GM21367 (cell line): ENCODE measurements at regions not wholly inside any gene's neighbourhood (a gene's known extent, or its start where the extent isn't known, plus 50 kb on each side); places are given as distances from the start of the nearest gene placed in this dataset.

ENCODE experiments used
- ATAC-seq: cut with Tn5 transposase; IDR thresholded peaks from one replicate; pipeline ENCODE4 v1.9.1; 2021; ENCODE audit not compliant: unreplicated experiment

DNA sequence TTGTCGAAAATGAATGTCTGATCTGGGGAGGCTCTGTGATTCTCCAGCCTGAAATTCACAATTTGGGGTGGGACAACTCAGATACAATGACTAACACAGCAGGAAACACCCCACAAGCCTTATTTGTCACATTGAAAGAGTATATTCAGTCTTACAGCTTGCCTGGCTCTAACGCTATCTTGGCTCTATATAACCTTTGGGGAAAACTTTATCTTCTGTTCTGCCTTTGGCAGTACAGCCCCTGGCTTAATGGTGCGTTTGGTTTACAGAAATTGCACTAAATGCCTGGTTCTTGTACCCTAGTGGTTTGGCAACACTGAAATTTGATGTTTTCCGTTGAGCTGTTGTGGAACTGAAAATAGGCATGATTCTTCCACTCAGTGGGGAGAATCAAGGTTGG lies 178.1 kb upstream of the VEGFC start:
- no peak for ATAC-seq

DNA sequence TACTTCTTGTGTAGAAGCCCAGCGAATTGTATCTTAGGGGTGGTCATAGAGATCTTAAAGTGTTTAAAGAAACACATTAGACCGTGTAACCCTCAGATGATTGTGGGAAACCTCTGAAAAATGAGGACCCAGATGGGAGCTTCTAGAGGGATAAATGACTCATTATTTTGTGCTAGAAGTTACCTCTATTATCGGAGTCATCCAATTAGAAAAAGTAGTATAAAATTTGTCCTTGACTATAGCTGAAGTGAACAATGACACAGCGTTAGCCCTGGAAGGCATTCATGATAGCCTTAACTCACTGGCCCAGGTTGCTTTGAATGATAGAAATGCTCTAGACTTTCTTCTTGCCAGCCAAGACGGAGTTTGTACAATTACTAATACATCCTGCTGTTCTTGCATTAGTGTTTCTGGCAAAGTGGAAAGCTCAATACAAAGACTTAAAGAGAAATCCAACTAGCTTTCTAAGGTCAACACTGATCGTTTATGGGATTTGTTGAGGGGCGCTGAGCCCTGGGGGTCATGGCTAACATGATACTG lies 178.9 kb upstream of the VEGFC start:
- no peak for ATAC-seq

DNA sequence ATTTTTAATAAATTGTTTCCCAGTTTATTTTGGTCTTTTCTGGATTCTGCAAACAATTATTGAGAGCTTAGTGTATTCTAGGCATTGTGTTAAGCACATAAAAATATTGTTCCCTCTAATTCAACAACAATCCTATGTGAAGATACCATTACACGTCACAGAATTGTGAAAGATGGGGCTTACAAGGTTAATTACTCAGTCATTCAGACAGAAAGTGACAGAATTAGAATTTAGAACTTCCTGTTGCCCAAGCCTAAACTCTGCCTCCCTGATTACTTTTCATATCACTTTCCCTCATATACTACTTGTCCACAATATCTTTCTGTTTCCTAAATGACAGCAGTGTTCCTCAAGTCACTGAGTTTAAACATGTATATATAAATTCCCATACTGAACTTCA lies 186.7 kb upstream of the VEGFC start:
- no peak for ATAC-seq

DNA sequence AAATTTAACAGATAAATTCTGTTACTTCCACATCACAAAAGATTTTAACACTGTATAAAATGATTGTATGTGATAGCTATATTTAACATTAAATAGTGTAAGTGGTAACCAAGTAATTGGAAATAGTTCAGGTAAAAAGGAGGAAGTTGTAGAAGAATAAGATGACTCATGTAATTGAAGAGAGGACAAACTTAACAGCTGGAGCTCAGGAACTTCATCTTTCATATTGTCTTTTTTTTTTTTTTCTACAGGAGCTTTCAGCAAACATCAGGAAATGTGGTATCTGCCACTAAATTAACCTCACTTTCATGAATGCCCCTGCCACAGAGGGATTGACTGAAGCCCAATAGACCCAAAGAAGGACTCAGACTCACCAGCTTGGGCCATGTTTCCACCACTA lies 188.4 kb upstream of the VEGFC start:
- ATAC-seq: no peak

DNA sequence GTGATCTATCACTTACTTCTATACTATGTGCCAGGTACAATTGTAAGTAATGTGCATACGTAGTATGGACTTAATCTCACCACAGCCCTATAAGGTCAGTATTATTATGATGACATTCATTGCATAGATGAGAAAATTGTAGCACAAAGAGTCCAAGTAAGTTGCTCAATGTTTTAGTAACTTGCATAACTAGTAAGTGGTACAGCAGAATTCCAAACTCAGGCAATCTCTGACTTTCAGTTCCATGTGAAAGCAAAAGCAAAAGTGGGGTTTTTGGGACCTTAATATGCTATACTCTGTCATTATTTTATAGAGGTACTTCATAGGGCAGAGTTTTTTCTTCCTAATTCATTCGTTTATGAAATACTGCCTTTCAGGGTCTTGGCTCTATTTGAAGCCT lies 188.8 kb upstream of the VEGFC start:
- no peak for ATAC-seq

DNA sequence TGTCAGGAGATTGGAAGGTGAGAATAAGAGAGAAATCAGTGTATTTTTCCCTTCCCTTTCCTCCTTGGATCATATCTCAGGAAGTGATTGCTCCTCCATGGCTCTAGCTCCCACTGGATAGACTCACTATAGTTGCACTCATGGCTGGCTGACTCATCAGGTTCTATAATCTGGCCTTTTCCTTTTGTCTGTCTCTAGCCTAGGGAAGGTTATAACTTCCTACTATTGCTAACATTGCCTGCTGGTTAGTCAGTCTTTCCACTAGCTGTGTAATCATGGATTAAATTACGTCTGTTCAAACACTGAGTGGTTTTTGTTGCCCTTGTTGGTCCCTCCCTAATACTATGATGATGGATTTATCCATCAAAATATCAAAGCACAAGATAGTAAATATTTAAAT lies 195.5 kb upstream of the VEGFC start:
- ATAC-seq: no peak

DNA sequence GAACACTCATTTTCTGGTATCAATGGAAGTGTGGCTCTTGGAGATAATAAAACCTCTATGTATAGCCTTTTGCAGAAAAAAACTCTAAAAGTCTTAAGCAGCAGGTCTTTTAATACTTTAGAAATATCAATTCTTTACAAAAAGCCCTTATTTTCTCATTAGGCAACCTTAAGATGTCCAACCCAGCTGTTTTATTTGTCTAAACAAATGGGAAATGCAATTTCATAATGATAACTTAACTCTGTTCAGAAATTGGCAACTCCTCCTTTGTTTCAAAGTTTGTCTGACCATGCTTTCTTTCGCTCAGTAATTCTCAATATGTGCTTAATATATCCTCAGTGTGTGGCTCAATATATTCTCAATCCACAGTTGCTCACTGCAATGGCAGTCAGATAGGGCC lies 196.5 kb upstream of the VEGFC start:
- no peak for ATAC-seq

DNA sequence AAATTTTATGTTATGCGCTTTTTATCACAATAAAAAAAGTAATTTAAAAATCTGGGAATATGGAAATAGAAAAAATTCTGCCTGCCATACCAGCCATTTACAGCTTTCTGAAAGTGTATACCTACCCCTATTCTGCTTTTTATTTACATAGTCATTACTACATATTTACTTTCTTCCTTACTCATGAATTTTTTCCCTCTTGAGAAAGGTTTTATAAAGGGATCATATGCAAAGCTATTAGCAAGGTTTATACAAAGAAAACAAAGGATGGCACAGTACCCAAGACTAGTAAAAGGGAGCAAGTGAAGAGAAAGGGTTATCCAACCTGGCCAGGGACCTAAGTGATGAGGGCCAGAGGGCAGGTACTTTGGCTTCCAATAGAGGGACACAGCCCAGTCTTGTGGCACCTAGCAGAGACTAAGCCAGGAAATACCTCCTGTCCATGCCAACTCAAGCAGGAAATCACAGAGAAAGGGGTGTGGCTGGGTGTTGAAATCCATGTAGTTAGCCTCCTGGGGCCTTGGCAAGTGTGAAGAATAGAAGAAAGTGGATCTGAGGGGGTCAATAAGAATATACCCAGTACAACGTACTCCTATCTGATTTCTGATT lies 207.3 kb upstream of the VEGFC start:
- no peak for ATAC-seq

DNA sequence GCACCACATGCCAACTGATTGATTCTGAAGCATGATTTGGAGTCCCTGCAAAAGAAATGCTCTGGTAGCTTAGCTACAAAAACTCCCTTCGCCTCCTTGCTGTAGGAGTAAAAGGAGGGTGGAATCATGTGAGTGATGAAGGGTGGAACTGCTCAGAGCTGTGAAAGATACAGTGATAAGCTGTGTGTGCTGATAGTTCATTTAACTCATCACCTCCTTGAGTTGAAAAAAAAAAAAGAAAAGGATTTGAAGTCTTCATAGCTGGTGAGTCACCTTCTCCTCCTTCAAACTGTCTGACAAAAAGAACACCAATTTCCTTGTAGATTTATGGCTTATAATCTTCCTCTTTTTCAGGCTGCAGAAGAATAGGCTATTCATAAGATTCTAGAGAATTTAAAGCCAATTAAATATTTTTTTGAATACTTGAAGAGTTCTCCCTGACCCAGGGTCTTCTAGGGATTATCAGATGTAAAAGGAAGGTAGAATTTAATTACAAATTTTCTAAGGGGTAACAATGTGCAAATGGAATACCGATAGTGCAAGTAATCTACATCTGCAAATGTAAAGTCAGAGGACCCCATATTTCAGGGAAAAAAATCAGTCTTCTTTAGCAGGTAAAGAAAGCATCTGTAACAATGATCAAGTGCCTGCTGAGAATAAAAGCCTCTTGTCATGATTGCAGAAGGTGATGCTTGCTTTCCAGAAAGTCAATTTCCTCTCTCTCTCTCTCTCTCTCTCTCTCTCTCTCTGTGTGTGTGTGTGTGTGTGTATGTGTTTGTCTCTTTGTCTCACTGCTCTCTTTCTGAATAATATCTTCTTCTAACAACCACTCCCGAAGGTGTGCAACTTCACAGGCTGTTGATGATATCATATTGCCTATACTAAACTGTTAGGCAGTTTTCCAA lies 208.8 kb upstream of the VEGFC start:
- ATAC-seq: no peak

DNA sequence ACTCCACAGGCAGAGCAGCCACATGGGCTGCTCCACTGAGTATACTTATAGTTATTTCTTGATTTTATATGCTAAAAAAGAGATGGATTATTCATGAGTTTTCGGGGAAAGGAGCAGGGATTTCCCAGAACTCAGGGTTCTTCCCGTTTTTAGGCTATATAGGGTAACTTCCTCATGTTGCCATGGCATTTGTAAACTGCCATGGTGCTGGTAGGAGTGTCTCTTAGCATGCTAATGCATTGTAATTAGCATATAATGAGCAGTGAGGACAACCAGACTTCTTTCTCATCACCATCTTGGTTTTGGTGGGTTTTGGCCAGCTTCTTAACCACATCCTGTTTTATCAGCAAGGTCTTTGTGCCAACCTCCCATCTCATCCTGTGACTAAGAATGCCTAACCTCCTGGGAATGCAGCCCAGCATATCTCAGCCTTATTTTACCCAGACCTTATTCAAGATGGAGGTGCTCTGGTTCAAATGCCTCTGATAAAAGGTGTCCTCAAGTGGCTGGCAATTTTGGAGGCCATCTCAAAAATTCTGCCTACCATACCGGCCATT lies 213.0 kb upstream of the VEGFC start:
- no peak for ATAC-seq

DNA sequence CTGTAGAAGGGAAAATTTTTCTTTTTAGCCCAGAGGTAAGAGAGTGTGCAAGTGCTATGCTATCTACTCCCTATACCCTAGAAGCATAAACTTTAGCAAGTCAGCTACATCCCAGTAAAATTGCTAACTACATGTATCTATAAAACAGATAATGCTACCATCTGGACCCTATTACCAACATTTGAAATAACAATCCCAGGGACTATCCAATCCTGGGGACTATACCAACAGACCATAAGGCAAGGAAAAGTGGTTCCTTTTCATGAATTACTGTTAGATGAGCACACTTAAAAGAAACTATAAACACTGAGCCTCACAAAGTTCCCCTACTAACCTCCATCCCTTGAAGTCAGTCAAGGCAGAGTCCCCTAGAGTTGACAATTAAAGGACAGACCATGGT lies 213.6 kb upstream of the VEGFC start:
- ATAC-seq: no peak

DNA sequence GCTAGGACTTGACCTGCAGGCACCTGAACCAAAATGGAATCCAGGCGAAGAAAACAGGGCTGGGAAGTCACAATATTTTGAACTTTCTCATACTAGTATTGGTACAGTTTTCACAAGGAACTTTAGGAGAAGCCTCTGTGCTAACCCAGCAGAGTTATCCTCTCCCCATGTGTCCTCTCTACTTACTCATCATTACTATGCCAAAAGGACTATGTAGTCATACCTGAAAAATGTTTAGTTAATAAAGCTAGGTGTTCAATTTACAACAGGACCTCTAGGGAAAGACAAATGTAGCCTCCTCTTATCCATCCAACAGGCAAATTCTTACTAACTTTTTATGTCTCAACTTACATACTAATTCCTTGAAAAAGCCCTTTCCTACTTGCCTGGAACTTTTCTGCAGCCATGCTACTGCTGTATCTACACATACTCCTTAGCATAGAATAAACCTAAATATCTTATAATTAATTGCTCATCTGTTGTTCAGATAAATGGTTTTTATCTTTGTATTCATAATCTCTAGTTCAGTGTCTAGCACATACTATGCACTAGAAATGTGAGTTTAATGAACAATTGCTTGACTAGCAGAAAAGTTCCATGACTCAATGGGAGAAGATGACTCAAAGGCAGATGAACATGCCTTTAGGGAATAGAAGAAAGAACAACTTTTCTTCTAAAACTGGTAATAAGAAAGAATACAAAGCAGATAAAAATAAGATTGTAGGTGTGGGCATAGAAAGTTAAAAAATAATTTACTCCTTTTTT lies 215.5 kb upstream of the VEGFC start:
- ATAC-seq: no peak

DNA sequence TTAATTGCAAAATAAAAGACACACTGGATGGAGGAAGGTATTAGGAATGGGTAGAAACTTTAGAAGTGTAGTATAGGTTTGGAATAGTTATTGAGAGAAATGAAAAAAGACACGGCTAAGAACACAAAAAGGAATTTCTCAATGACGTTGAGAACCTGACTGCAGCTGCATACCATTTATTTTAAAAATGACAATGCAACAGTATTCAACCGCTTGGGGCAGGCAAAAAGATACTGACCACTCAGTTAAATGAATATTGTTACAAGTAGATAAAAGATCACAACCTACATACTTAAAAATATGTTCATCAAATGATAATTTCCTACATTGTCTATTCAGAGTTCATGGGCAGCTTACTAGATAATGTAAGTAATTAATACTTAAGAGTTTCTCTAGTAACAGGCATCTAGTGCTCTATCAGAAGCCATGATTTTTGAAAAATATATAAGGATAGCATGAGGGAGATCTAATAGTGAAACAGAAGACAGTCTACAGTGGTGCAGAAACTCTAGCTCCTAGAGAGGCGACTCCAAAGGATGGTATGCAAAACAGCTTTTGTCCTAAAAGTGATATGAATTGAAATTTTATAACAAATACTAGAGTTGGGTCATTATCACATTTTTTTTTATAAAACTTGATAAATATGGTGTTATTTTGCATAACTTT lies 216.2 kb upstream of the VEGFC start:
- ATAC-seq: no peak

DNA sequence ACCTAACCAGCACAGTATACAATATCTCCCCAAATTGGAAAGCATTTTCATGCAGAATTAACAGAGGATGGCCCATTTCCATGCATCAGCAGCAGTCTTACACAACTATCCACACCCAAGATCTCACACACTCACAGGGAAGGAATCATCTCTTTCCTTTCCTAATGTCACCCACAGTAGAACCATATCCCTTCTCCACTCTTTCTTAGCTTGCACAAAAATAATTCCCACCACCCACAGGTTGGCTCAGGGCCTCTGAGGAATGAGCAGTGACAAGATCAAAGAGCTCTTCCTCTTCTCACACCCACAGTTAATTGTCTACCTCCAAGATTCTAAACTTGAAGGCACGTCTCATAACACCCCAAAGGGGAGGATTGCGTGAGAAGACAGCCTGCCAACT lies 217.7 kb upstream of the VEGFC start:
- no peak for ATAC-seq

DNA sequence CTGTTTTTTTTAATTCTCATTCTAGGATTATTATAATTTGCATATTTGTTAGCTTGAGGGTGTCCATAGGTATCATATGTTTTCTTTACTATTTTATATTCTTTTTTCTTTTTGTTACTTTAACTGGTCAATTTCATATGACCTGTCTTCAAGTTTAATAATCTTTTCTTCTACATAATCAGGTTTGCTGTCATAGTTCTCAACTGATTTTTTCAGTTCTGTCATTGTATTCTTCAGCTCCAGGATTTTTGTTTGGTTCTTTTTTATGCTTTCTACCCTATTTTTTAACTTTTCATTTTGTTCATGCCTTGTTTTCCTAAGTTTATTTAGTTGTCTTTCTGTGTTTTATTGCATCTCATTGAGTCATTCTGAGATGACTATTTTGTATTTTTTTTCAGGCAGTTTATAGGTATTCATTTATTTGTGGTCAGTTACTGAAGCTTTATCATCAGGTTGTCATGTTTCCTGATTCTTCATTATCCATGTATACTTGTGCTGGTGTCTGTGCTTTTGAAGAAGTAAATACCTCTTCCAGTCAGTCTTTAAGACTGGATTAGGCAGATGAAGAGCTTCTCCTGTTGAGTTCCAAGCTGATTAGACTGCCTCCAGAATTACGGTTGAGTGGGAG lies 220.3 kb upstream of the VEGFC start:
- ATAC-seq: no peak

DNA sequence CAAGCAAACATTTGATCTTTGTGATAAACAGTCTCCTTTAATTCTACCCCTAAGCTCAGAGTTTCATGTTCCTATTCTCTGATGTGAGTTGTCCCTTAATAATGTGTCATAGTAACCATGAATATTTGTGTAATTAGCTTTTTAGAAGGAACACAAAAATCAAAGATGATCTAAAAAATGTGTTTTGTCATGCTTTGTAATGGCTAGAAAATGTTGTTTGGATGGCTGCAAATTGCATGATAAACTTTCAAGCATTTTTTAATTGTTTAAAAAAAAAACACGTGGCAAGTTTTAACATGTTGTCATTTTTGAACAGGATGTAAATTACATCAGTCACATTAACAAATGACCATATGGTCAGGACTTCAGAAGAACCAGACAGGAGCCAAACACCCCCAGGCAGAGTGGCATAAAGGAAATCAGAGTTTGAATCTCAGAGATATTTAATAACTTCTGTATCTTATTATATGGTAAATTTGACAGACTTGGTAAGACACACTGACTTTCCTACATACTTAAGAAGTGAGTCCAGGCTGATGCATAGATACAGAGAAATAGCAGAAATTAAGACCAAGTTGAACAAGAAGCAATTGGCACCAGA lies 223.9 kb upstream of the VEGFC start:
- no peak for ATAC-seq

DNA sequence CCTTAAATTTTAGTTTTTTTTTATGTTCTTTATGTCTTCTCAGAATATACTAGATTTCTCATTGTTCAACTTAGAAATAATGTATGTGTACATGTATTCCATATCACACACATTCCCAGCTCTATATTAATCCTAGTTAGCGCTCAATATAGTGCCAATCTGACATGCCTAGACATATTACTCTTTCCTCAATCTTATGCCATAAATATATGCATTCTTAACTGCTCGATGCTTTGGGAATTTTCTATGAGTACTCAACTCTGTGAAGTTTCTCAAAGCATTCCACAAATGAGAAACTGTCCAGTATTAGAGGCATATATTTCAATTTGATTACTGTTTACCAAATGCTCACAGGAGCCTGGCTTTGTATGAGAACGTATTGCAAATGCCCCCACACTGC lies 231.2 kb upstream of the VEGFC start:
- ATAC-seq: no peak

DNA sequence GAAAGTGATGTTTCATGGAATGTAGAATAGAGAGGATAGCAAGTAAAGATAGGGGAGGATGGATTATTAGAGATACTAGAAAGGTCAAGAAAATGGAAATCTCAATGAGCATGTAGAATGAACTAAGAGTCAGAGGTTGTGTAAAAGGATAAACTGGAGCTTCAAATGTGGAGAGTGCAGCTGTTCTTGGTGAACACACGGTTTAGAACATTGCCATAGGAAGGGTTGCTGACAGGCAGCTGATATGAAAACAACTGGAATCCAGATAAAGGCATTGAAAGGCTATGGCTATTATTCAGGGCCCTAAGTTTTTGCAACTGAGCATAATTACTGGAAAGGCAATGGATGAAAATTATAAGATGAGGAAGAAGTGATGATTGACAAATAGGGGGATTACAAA lies 239.6 kb upstream of the VEGFC start:
- ATAC-seq: no peak

DNA sequence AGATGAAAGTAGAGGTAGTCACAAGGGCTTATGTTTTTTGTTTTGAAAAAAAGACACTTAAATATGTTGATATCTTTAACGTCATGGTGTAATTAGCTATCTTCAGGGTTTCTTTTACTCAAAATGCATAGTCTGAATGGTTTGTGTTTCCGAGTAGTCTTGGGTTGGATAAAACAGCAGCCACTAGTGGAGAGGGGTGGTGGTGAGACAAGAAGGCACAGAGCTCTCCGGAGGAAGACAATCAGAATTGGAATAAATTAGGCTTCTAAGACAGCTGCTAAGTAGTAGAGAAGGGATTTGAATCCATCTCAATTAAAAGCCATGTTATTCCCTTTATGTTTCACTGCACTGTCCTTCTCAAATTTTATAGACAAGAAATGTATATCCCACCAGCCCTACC lies 240.4 kb upstream of the VEGFC start:
- no peak for ATAC-seq

DNA sequence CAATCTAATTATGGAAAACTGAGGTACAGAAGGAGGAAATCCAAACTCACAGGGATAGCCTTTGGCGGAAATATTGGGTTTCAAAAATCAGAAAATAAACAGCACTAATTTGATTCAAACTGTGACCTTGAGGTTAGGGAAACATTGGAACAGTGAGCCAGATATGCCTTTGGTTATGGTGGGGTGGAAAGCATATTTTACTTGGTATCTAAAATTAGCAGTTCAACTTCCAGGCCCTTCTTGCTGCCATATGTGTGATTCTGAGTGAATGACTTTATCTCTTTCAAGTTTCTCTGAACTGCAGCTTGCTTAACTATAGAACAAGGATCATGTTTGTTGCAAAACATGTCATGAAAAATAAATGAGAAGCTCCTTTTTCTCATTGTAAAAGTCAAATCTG lies 240.9 kb upstream of the VEGFC start:
- no peak for ATAC-seq
